ENCODE measurements at regions not wholly inside any gene's neighbourhood (a gene's known extent, or its start where the extent isn't known, plus 50 kb on each side); places are given as distances from the start of the nearest gene placed in this dataset.
"Not testable (repeated sequence)": the region's sequence is repeated elsewhere in the genome, so short reads cannot be mapped to it uniquely, and the experiment has no call there.

- POLR2A ChIA-PET; H3K9me3 ChIP-seq (ENCODE audit: low read length); H3K4me2 ChIP-seq (ENCODE audit: low read length); BruUV-seq (replicated peaks); CTCF ChIA-PET (ENCODE audit: unreplicated experiment); H3K9me2 ChIP-seq (ENCODE audit: insufficient read depth, low read length); H4K20me1 ChIP-seq (ENCODE audit: insufficient read depth, low read length); H3K4me1 ChIP-seq (ENCODE audit: insufficient read depth, low read length, poor library complexity, severe bottlenecking); DNase-seq (ENCODE audit: low spot score); H3K36me3 ChIP-seq (ENCODE audit: insufficient read depth, low read length); intact Hi-C loops (cut with micrococcal nuclease; ENCODE audit: unreplicated experiment); H3K79me2 ChIP-seq (ENCODE audit: insufficient read depth, low read depth, low read length); H2AFZ ChIP-seq (ENCODE audit: low read length); H3K27ac ChIP-seq (ENCODE audit: low read depth, low read length, poor library complexity, severe bottlenecking); H3K4me3 ChIP-seq (ENCODE audit: low read depth, low read length, poor library complexity, severe bottlenecking): not testable (repeated sequence)
Observed at GRCh38 chr16:29199626-29200025, 206.9 kb downstream of the NPIPB11 start.

GRCh38 chr16:29198731-29199521, 207.6 kb downstream of the NPIPB11 start:
- CTCF ChIA-PET (ENCODE audit: unreplicated experiment), result no interaction called here
- H3K4me3 ChIP-seq (ENCODE audit: low read depth, low read length, poor library complexity, severe bottlenecking), result no peak overlapping the region
- no peak for DNase-seq (ENCODE audit: low spot score)
- TF ChIP-seq EZH2phosphoT487 (IDR thresholded peaks at IDR 0.05; ENCODE audit: borderline replicate concordance, low read depth, low read length), result no peak
- TF ChIP-seq CTCF (conservative IDR thresholded peaks at IDR 0.05; ENCODE audit: low read length), result no peak
- no peak overlapping the region for H3K27ac ChIP-seq (ENCODE audit: low read depth, low read length, poor library complexity, severe bottlenecking)
- no peaks in the 10 kb centered on the region for H3K36me3 ChIP-seq (ENCODE audit: insufficient read depth, low read length)
- POLR2A ChIA-PET, result no interaction called here
- H3K4me2 ChIP-seq (ENCODE audit: low read length), result no peak overlapping the region
- H3K9me3 ChIP-seq (ENCODE audit: low read length), result no peaks in the 10 kb centered on the region
- no peaks in the 10 kb centered on the region for H3K4me1 ChIP-seq (ENCODE audit: insufficient read depth, low read length, poor library complexity, severe bottlenecking)
- H4K20me1 ChIP-seq (ENCODE audit: insufficient read depth, low read length), result no peaks in the 10 kb centered on the region
- H3K9me2 ChIP-seq (ENCODE audit: insufficient read depth, low read length), result no peaks in the 10 kb centered on the region
- BruUV-seq (replicated peaks), result no TSS peak
- no peaks in the 10 kb centered on the region for H3K79me2 ChIP-seq (ENCODE audit: insufficient read depth, low read depth, low read length)
- intact Hi-C loops (cut with micrococcal nuclease; ENCODE audit: unreplicated experiment), result no loop called here
- no peak overlapping the region for H2AFZ ChIP-seq (ENCODE audit: low read length)

GRCh38 chr16:29198231-29198630, 208.3 kb downstream of the NPIPB11 start:
- Histone ChIP-seq H3K27ac (ENCODE audit: low read depth, low read length, poor library complexity, severe bottlenecking) (no peak overlapping the region), H3K9me2 (ENCODE audit: insufficient read depth, low read length) (no peaks in the 10 kb centered on the region), H3K4me1 (ENCODE audit: insufficient read depth, low read length, poor library complexity, severe bottlenecking) (no peaks in the 10 kb centered on the region), H3K79me2 (ENCODE audit: insufficient read depth, low read depth, low read length) (no peaks in the 10 kb centered on the region), H3K4me3 (ENCODE audit: low read depth, low read length, poor library complexity, severe bottlenecking) (no peak overlapping the region), H3K9me3 (ENCODE audit: low read length) (no peaks in the 10 kb centered on the region), H3K4me2 (ENCODE audit: low read length) (no peak overlapping the region), H2AFZ (ENCODE audit: low read length) (no peak overlapping the region), H4K20me1 (ENCODE audit: insufficient read depth, low read length) (no peaks in the 10 kb centered on the region), H3K36me3 (ENCODE audit: insufficient read depth, low read length) (no peaks in the 10 kb centered on the region)
- ChIA-PET POLR2A (no interaction called here), CTCF (ENCODE audit: unreplicated experiment) (no interaction called here)
- DNase-seq (ENCODE audit: low spot score), result no peak
- TF ChIP-seq CTCF (conservative IDR thresholded peaks at IDR 0.05; ENCODE audit: low read length) (no peak), EZH2phosphoT487 (IDR thresholded peaks at IDR 0.05; ENCODE audit: borderline replicate concordance, low read depth, low read length) (no peak)
- no TSS peak for BruUV-seq (replicated peaks)
- intact Hi-C loops (cut with micrococcal nuclease; ENCODE audit: unreplicated experiment), result no loop called here

DNA sequence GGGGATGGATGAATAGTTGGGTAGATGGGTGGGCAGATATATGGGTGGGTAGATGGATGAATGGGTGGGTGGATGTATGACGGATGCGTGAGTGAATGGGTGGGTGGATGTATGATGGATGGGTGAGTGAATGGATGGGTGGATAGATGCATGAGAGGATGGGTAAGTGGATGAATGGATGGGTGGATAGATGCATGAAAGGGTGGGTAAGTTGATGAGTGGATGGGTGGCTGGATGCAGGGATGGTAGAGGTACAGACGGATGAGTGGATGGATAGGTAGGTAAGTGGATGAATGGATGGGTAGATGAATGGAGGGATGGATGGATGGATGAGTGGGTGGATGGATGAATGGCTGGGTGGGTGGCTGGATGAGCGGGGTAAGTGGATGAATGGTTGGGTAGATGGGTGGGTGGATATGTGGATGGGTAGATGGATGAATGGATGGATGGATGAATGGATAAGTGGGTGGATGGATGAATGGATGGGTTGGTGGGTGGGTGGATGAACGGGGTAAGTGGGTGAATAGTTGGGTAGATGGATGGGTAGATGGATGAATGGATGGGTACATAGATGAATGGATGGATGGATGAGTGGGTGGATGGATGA, 208.9 kb downstream of the NPIPB11 start:
- POLR2A ChIA-PET; H3K9me3 ChIP-seq (ENCODE audit: low read length); H3K36me3 ChIP-seq (ENCODE audit: insufficient read depth, low read length); BruUV-seq (replicated peaks); H2AFZ ChIP-seq (ENCODE audit: low read length); DNase-seq (ENCODE audit: low spot score); H3K4me2 ChIP-seq (ENCODE audit: low read length); intact Hi-C loops (cut with micrococcal nuclease; ENCODE audit: unreplicated experiment); H4K20me1 ChIP-seq (ENCODE audit: insufficient read depth, low read length); H3K79me2 ChIP-seq (ENCODE audit: insufficient read depth, low read depth, low read length); CTCF ChIA-PET (ENCODE audit: unreplicated experiment); H3K4me1 ChIP-seq (ENCODE audit: insufficient read depth, low read length, poor library complexity, severe bottlenecking); H3K9me2 ChIP-seq (ENCODE audit: insufficient read depth, low read length); H3K27ac ChIP-seq (ENCODE audit: low read depth, low read length, poor library complexity, severe bottlenecking); H3K4me3 ChIP-seq (ENCODE audit: low read depth, low read length, poor library complexity, severe bottlenecking): not testable (repeated sequence)

- H3K4me3 ChIP-seq (ENCODE audit: low read depth, low read length, poor library complexity, severe bottlenecking); intact Hi-C loops (cut with micrococcal nuclease; ENCODE audit: unreplicated experiment); CTCF ChIA-PET (ENCODE audit: unreplicated experiment); DNase-seq (ENCODE audit: low spot score); H3K27ac ChIP-seq (ENCODE audit: low read depth, low read length, poor library complexity, severe bottlenecking); H4K20me1 ChIP-seq (ENCODE audit: insufficient read depth, low read length); BruUV-seq (replicated peaks); H3K36me3 ChIP-seq (ENCODE audit: insufficient read depth, low read length); H2AFZ ChIP-seq (ENCODE audit: low read length); POLR2A ChIA-PET; H3K4me2 ChIP-seq (ENCODE audit: low read length); H3K4me1 ChIP-seq (ENCODE audit: insufficient read depth, low read length, poor library complexity, severe bottlenecking); H3K79me2 ChIP-seq (ENCODE audit: insufficient read depth, low read depth, low read length); H3K9me3 ChIP-seq (ENCODE audit: low read length); H3K9me2 ChIP-seq (ENCODE audit: insufficient read depth, low read length): not testable (repeated sequence)
Observed at GRCh38 chr16:29196746-29197145, 209.8 kb downstream of the NPIPB11 start.
